ENCODE measurements at regions not wholly inside any gene's neighbourhood (a gene's known extent, or its start where the extent isn't known, plus 50 kb on each side); places are given as distances from the start of the nearest gene placed in this dataset.

- TF ChIP-seq CTCF (IDR thresholded peaks at IDR 0.05; ENCODE audit: insufficient read depth, low read length, poor library complexity, severe bottlenecking) (no peak), EZH2phosphoT487 (conservative IDR thresholded peaks at IDR 0.05; ENCODE audit: low read length) (no peak)
These were observed 79.6 kb upstream of the IFNG-AS1 start for GRCh38 chr12:67909681-67910080.

Measured in SU-DHL-6 (cell line).